ENCODE measurements at regions not wholly inside any gene's neighbourhood (a gene's known extent, or its start where the extent isn't known, plus 50 kb on each side); places are given as distances from the start of the nearest gene placed in this dataset.

- Histone ChIP-seq H3K27me3 (ENCODE audit: control insufficient read depth in 2 of 2, insufficient read depth in 2 of 2, low read length in 2 of 2) (no peaks in the 10 kb centered on the region), H3K27ac (ENCODE audit: insufficient read depth, low read depth, low read length) (no peak overlapping the region), H2AFZ (ENCODE audit: low read depth, low read length) (no peak overlapping the region), H3K9me3 (replicated peaks; ENCODE audit: control insufficient read depth, insufficient read depth, low read length) (no peaks in the 10 kb centered on the region), H3K4me3 (replicated peaks in 1 of 3; ENCODE audit: insufficient read depth in 1 of 3, low read depth in 1 of 3, low read length in 3 of 3) (no peak overlapping the region), H4K20me1 (replicated peaks; ENCODE audit: control insufficient read depth, extremely low read depth, insufficient read depth, low read length) (no peaks in the 10 kb centered on the region), H3K79me2 (ENCODE audit: control insufficient read depth, insufficient read depth, low read length) (no peaks in the 10 kb centered on the region), H3K4me1 (ENCODE audit: control insufficient read depth, extremely low read depth, insufficient read depth, low read length) (no peaks in the 10 kb centered on the region), H3K9me1 (replicated peaks; ENCODE audit: control insufficient read depth, extremely low read depth, insufficient read depth, low read length) (no peaks in the 10 kb centered on the region), H3K4me2 (ENCODE audit: insufficient read depth, low read length) (no peak overlapping the region), H3K36me3 (ENCODE audit: control insufficient read depth in 2 of 2, extremely low read depth in 1 of 2, insufficient read depth in 2 of 2, low read length in 2 of 2) (no peaks in the 10 kb centered on the region), H3K9ac (replicated peaks; ENCODE audit: extremely low read depth, insufficient read depth, low read length) (no peak overlapping the region)
- dilution Hi-C loops (cut with MboI; ENCODE audit: extremely low pct_ligation_motif_present, low sequenced_read_pairs), result no loop called here
- BruUV-seq (replicated peaks), result no TSS peak
- POLR2A ChIA-PET, result no interaction called here
- FAIRE-seq (no peak), DNase-seq (ENCODE audit: low read depth, low spot score) (no peak)
- intact Hi-C loops (cut with micrococcal nuclease), result no loop called here
- CTCF ChIA-PET, result no interaction called here
- TF ChIP-seq MAX (IDR thresholded peaks at IDR 0.05; ENCODE audit: insufficient read depth, insufficient read length), result no peak
- no peak for TF ChIP-seq GATA2 (IDR thresholded peaks at IDR 0.05; ENCODE audit: insufficient read depth, insufficient read length, low read depth, low read length)
- no peak for TF ChIP-seq POLR2AphosphoS5 (IDR thresholded peaks at IDR 0.05; ENCODE audit: insufficient read depth, low read depth, low read length)
- no peak for TF ChIP-seq JUN (IDR thresholded peaks at IDR 0.05; ENCODE audit: borderline replicate concordance, insufficient read depth, insufficient read length, low read depth)
- TF ChIP-seq FOS (IDR thresholded peaks at IDR 0.05; ENCODE audit: borderline replicate concordance, insufficient read depth, low read length), result no peak
- TF ChIP-seq, protein P1, sequence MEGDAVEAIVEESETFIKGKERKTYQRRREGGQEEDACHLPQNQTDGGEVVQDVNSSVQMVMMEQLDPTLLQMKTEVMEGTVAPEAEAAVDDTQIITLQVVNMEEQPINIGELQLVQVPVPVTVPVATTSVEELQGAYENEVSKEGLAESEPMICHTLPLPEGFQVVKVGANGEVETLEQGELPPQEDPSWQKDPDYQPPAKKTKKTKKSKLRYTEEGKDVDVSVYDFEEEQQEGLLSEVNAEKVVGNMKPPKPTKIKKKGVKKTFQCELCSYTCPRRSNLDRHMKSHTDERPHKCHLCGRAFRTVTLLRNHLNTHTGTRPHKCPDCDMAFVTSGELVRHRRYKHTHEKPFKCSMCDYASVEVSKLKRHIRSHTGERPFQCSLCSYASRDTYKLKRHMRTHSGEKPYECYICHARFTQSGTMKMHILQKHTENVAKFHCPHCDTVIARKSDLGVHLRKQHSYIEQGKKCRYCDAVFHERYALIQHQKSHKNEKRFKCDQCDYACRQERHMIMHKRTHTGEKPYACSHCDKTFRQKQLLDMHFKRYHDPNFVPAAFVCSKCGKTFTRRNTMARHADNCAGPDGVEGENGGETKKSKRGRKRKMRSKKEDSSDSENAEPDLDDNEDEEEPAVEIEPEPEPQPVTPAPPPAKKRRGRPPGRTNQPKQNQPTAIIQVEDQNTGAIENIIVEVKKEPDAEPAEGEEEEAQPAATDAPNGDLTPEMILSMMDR (IDR thresholded peaks at IDR 0.05; ENCODE audit: extremely low read depth in 1 of 2, insufficient read depth in 1 of 2, low read depth in 1 of 2, low read length in 2 of 2), result no peak
- no peak for TF ChIP-seq POLR2A (IDR thresholded peaks at IDR 0.05; ENCODE audit: low read depth, low read length)
- no peak for TF ChIP-seq MYC (IDR thresholded peaks at IDR 0.05; ENCODE audit: low read depth, low read length)
- TF ChIP-seq EZH2 (IDR thresholded peaks at IDR 0.05; ENCODE audit: borderline replicate concordance, low read depth, low read length, severe bottlenecking), result no peak
Observed at GRCh38 chr5:162699361-162699760, 631.8 kb downstream of the GABRG2 start.

Data from endothelial cell of umbilical vein (primary cell).